Left lung (tissue), 4 donors: ENCODE measurements at regions not wholly inside any gene's neighbourhood (a gene's known extent, or its start where the extent isn't known, plus 50 kb on each side); places are given as distances from the start of the nearest gene placed in this dataset.

ENCODE experiments used
- ATAC-seq: fragments of 200-7000 bp; cut with Tn5 transposase; one replicate; pipeline ENCODE4 v1.9.1; 2020; ENCODE audit warnings: moderate library complexity
- DNase-seq, 4 donors: peaks; one replicate each; pipeline ENCODE4 v3.0.0-alpha.2; 2013 to 2020
- H3K27ac ChIP-seq, 2 donors: fragments of 200-600 bp; sonication (generic) in 1 of 2; one replicate each; pipeline versions ENCODE4 v1.5.0 to v1.8.0; 2020 to 2021
- H3K27me3 ChIP-seq, 2 donors: fragments of 200-600 bp; sonication (generic) in 1 of 2; one replicate each; pipeline versions ENCODE4 v1.5.0 to v1.8.0; 2020 to 2021
- H3K36me3 ChIP-seq, 2 donors: fragments of 200-600 bp; sonication (generic) in 1 of 2; one replicate each; pipeline versions ENCODE4 v1.5.0 to v1.8.0; 2020 to 2021
- H3K4me1 ChIP-seq, 2 donors: fragments of 200-600 bp; one replicate each; pipeline ENCODE4 v1.8.0; 2021
- H3K4me3 ChIP-seq, 2 donors: fragments of 200-600 bp; sonication (generic) in 1 of 2; one replicate each; pipeline versions ENCODE4 v1.5.0 to v1.8.0; 2020 to 2021; ENCODE audit warnings: mild to moderate bottlenecking in 1 of 2
- H3K9me3 ChIP-seq, 2 donors: fragments of 200-600 bp; sonication (generic) in 1 of 2; one replicate each; pipeline versions ENCODE4 v1.5.0 to v1.8.0; 2020 to 2021
- CTCF ChIP-seq, 2 donors: fragments of 200-600 bp; sonication (generic) in 1 of 2; IDR thresholded peaks; one replicate each; pipeline versions ENCODE4 v1.5.0 to v1.8.0; 2021; ENCODE audit warnings: antibody characterized with exemption in 2 of 2
- intact Hi-C, 2 donors: fragments of 100-400 bp; cut with DNase I; formaldehyde crosslinking; loops; one replicate each; pipeline versions ENCODE4 v1.11.2 to v1.14.2; 2022
- donor health status: DM: no; HTN: yes; CAD: no.
- donor health status: DM: no; HTN: no; CAD: no.

- no peak for DNase-seq
- no peak overlapping the region for H3K4me3 ChIP-seq
- no peak for ATAC-seq
- no peak overlapping the region for H3K27ac ChIP-seq
- TF ChIP-seq CTCF (IDR thresholded peaks at IDR 0.05) = no peak
- H3K27me3 ChIP-seq = no peaks in the 10 kb centered on the region
- H3K4me1 ChIP-seq = no peaks in the 10 kb centered on the region
- H3K9me3 ChIP-seq = no peaks in the 10 kb centered on the region
- intact Hi-C loops = no loop called here
- no peaks in the 10 kb centered on the region for H3K36me3 ChIP-seq
These were observed 174.8 kb downstream of the BCOR start for GRCh38 chrX:39922926-39923325.

GRCh38 chrX:39927380-39927779 is 170.4 kb downstream of the BCOR start:
- Histone ChIP-seq H3K4me1 (no peaks in the 10 kb centered on the region), H3K9me3 (no peaks in the 10 kb centered on the region), H3K27ac (no peak overlapping the region), H3K27me3 (no peaks in the 10 kb centered on the region), H3K36me3 (no peaks in the 10 kb centered on the region), H3K4me3 (no peak overlapping the region)
- ATAC-seq = no peak
- intact Hi-C loops = no loop called here
- no peak for DNase-seq
- TF ChIP-seq CTCF (IDR thresholded peaks at IDR 0.05) = no peak

- H3K9me3 ChIP-seq = no peaks in the 10 kb centered on the region
- no peak overlapping the region for H3K4me3 ChIP-seq
- no peaks in the 10 kb centered on the region for H3K36me3 ChIP-seq
- ATAC-seq (peak; percentile 86), DNase-seq (no peak)
- no peak for TF ChIP-seq CTCF (IDR thresholded peaks at IDR 0.05)
- no peak overlapping the region for H3K27ac ChIP-seq
- no peaks in the 10 kb centered on the region for H3K4me1 ChIP-seq
- no peaks in the 10 kb centered on the region for H3K27me3 ChIP-seq
- intact Hi-C loops = no loop called here
These were observed 168.9 kb downstream of the BCOR start for GRCh38 chrX:39928704-39929378.

GRCh38 chrX:39929379-39930025 is 168.3 kb downstream of the BCOR start:
- Histone ChIP-seq H3K27me3 (no peaks in the 10 kb centered on the region), H3K4me1 (no peaks in the 10 kb centered on the region), H3K4me3 (no peak overlapping the region), H3K36me3 (no peaks in the 10 kb centered on the region), H3K9me3 (no peaks in the 10 kb centered on the region), H3K27ac (no peak overlapping the region)
- ATAC-seq = no peak
- intact Hi-C loops = no loop called here
- no peak for TF ChIP-seq CTCF (IDR thresholded peaks at IDR 0.05)
- no peak for DNase-seq

- ATAC-seq = no peak
- Histone ChIP-seq H3K27me3 (no peaks in the 10 kb centered on the region), H3K27ac (no peak overlapping the region), H3K4me1 (no peaks in the 10 kb centered on the region), H3K9me3 (no peaks in the 10 kb centered on the region), H3K4me3 (no peak overlapping the region), H3K36me3 (no peaks in the 10 kb centered on the region)
- intact Hi-C loops = no loop called here
- TF ChIP-seq CTCF (IDR thresholded peaks at IDR 0.05) = no peak
- no peak for DNase-seq
These were observed 166.8 kb downstream of the BCOR start for GRCh38 chrX:39930786-39931528.
